H1 (cell line): ENCODE measurements at regions not wholly inside any gene's neighbourhood (a gene's known extent, or its start where the extent isn't known, plus 50 kb on each side); places are given as distances from the start of the nearest gene placed in this dataset.

Source experiments
- CBX5 ChIP-seq: fragments of 300-800, 300-1000 bp; sonication (generic); IDR thresholded peaks from 2 replicates; pipeline ENCODE4 v1.7.1; 2016; ENCODE audit warnings: antibody characterized with exemption, low read length, low read depth
- EP300 ChIP-seq, 2 experiments: IDR thresholded peaks; 1 replicate in 1 of 2; 2 replicates in 1 of 2; pipeline ENCODE4 v1.6.1; 2011 to 2012; ENCODE audit warnings: low read depth in 2 of 2, low read length in 2 of 2, mild to moderate bottlenecking in 2 of 2, borderline replicate concordance in 1 of 2, inconsistent platforms in 1 of 2, moderate library complexity in 1 of 2
- EZH2 ChIP-seq: fragments of 200-600 bp; sonication (generic); IDR thresholded peaks from 2 replicates; pipeline ENCODE4 v1.7.1; 2012; ENCODE audit warnings: low read depth, mild to moderate bottlenecking, moderate library complexity, low read length, inconsistent platforms; ENCODE audit not compliant: severe bottlenecking
- FOSL1 ChIP-seq: IDR thresholded peaks from 2 replicates; pipeline ENCODE4 v1.6.1; 2011; ENCODE audit warnings: mild to moderate bottlenecking, low read depth, low read length, moderate library complexity; ENCODE audit not compliant: insufficient read depth
- JUND ChIP-seq: IDR thresholded peaks from 2 replicates; pipeline ENCODE4 v1.6.1; 2011; ENCODE audit warnings: mild to moderate bottlenecking, improper control_type of control experiment, low read length
- NANOG ChIP-seq: IDR thresholded peaks from 2 replicates; pipeline ENCODE4 v1.6.1; 2011; ENCODE audit warnings: low read length, low read depth, mild to moderate bottlenecking, inconsistent platforms; ENCODE audit not compliant: insufficient read depth, poor library complexity, severe bottlenecking
- POLR2A ChIP-seq, 2 experiments: IDR thresholded peaks; 1 replicate in 1 of 2; 2 replicates in 1 of 2; pipeline ENCODE4 v1.6.1; 2011; ENCODE audit warnings: low read depth in 2 of 2, low read length in 2 of 2, mild to moderate bottlenecking in 2 of 2; ENCODE audit errors: control extremely low read depth in 1 of 2
- POLR2AphosphoS5 ChIP-seq: IDR thresholded peaks from 2 replicates; pipeline ENCODE4 v1.6.1; 2011; ENCODE audit warnings: low read depth, low read length
- RAD21 ChIP-seq, 2 experiments: IDR thresholded peaks in 1 of 2; conservative IDR thresholded peaks in 1 of 2; 2 replicates each; pipeline ENCODE4 v1.6.1; 2011; ENCODE audit warnings: low read depth in 2 of 2, low read length in 2 of 2, improper control_type of control experiment in 1 of 2, inconsistent platforms in 1 of 2, mild to moderate bottlenecking in 1 of 2, moderate library complexity in 1 of 2
- RFX5 ChIP-seq: IDR thresholded peaks from 2 replicates; pipeline ENCODE4 v1.6.1; 2011; ENCODE audit warnings: low read depth, low read length, improper control_type of control experiment, borderline replicate concordance
- RNF2 ChIP-seq: fragments of 200-900, 300-1000 bp; sonication (generic); IDR thresholded peaks from 2 replicates; pipeline ENCODE4 v1.7.1; 2016; ENCODE audit warnings: borderline replicate concordance, low read depth, mild to moderate bottlenecking, antibody characterized with exemption, low read length; ENCODE audit not compliant: poor library complexity, severe bottlenecking; ENCODE audit errors: missing control alignments
- TEAD4 ChIP-seq: IDR thresholded peaks from 2 replicates; pipeline ENCODE4 v1.6.1; 2012; ENCODE audit warnings: low read depth, low read length, inconsistent platforms, mixed read lengths
- TF ChIP-seq, protein P1 (sequence below), 3 experiments: IDR thresholded peaks; 1 replicate in 2 of 3; 2 replicates in 1 of 3; pipeline versions ENCODE4 v1.5.1 to v1.6.1; 2011; ENCODE audit warnings: low read length in 3 of 3, mild to moderate bottlenecking in 3 of 3, inconsistent platforms in 2 of 3, low read depth in 1 of 3, moderate library complexity in 1 of 3; ENCODE audit not compliant: insufficient read depth in 1 of 3; ENCODE audit errors: control extremely low read depth in 1 of 3
- TF ChIP-seq, protein P2 (sequence below): IDR thresholded peaks from 2 replicates; pipeline ENCODE4 v1.6.1; 2011; ENCODE audit warnings: low read length, improper control_type of control experiment

DNA sequence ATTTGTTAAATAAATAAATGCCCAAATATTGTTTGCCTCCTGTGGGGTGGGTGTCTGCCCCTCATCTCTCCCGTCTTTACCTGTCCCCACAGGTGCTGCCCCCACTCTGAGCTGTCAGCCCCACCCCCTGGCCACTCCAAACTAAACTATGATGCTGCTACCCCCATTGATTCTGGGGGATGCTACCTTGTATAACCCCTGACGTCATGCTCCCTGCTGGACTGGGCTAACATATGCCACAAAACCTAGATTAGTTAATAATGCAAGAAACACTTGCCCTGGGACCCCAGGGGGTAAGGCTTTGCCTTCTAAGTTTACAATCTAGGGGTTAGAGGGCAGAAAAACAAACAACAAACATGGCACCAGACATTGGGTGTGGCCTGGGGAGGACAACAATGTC lies 58.6 kb downstream of the MSX1 start:
- TF ChIP-seq, protein P1, sequence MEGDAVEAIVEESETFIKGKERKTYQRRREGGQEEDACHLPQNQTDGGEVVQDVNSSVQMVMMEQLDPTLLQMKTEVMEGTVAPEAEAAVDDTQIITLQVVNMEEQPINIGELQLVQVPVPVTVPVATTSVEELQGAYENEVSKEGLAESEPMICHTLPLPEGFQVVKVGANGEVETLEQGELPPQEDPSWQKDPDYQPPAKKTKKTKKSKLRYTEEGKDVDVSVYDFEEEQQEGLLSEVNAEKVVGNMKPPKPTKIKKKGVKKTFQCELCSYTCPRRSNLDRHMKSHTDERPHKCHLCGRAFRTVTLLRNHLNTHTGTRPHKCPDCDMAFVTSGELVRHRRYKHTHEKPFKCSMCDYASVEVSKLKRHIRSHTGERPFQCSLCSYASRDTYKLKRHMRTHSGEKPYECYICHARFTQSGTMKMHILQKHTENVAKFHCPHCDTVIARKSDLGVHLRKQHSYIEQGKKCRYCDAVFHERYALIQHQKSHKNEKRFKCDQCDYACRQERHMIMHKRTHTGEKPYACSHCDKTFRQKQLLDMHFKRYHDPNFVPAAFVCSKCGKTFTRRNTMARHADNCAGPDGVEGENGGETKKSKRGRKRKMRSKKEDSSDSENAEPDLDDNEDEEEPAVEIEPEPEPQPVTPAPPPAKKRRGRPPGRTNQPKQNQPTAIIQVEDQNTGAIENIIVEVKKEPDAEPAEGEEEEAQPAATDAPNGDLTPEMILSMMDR (IDR thresholded peaks at IDR 0.05; ENCODE audit: control extremely low read depth in 1 of 3, insufficient read depth in 1 of 3, low read depth in 1 of 3, low read length in 3 of 3) = no peak
- TF ChIP-seq RAD21 (IDR thresholded peaks at IDR 0.05 in 1 of 2, conservative IDR thresholded peaks at IDR 0.05 in 1 of 2; ENCODE audit: low read depth in 2 of 2, low read length in 2 of 2) (no peak), TEAD4 (no peak), EP300 (IDR thresholded peaks at IDR 0.05; ENCODE audit: borderline replicate concordance in 1 of 2, low read depth in 2 of 2, low read length in 2 of 2) (no peak), POLR2AphosphoS5 (no peak), NANOG (no peak), POLR2A (IDR thresholded peaks at IDR 0.05; ENCODE audit: control extremely low read depth in 1 of 2, low read depth in 2 of 2, low read length in 2 of 2) (no peak), EZH2 (no peak), JUND (no peak), RNF2 (no peak), RFX5 (no peak), FOSL1 (no peak), CBX5 (no peak)
- TF ChIP-seq, protein P2, sequence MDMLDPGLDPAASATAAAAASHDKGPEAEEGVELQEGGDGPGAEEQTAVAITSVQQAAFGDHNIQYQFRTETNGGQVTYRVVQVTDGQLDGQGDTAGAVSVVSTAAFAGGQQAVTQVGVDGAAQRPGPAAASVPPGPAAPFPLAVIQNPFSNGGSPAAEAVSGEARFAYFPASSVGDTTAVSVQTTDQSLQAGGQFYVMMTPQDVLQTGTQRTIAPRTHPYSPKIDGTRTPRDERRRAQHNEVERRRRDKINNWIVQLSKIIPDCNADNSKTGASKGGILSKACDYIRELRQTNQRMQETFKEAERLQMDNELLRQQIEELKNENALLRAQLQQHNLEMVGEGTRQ = no peak
